Urothelium cell line (cell line): ENCODE measurements at regions not wholly inside any gene's neighbourhood (a gene's known extent, or its start where the extent isn't known, plus 50 kb on each side); places are given as distances from the start of the nearest gene placed in this dataset.

Experiments
- DNase-seq: peaks from one replicate; pipeline ENCODE4 v3.0.0; 2011; ENCODE audit warnings: low spot score, mixed read lengths
- FAIRE-seq: peaks from 2 replicates; lab custom pipeline; 2011; peaks lifted over from hg19 to GRCh38; lab: Jason Lieb, UNC

- DNase-seq (no peak), FAIRE-seq (no peak)
Observed at GRCh38 chr5:31137676-31138075, 55.8 kb upstream of the CDH6 start.

- FAIRE-seq (no peak), DNase-seq (no peak)
Observed at GRCh38 chr5:31135542-31135941, 57.9 kb upstream of the CDH6 start.

GRCh38 chr5:31133488-31133887, 60.0 kb upstream of the CDH6 start:
- DNase-seq (peak; percentile 31), FAIRE-seq (no peak)

GRCh38 chr5:31131381-31131891, 62.0 kb upstream of the CDH6 start:
- no peak for DNase-seq

GRCh38 chr5:31130676-31131075, 62.8 kb upstream of the CDH6 start:
- no peak for DNase-seq
- FAIRE-seq, result no peak

More at GRCh38 chr5:31131381-31131891, 62.0 kb upstream of the CDH6 start:
- FAIRE-seq, result no peak

GRCh38 chr5:31124651-31125305, 68.7 kb upstream of the CDH6 start:
- no peak for DNase-seq
- FAIRE-seq, result no peak

GRCh38 chr5:31124026-31124425, 69.5 kb upstream of the CDH6 start:
- FAIRE-seq (no peak), DNase-seq (no peak)

- no peak for DNase-seq
- FAIRE-seq, result no peak
Observed at GRCh38 chr5:31122998-31123951, 70.2 kb upstream of the CDH6 start.

GRCh38 chr5:31121224-31121623, 72.3 kb upstream of the CDH6 start:
- FAIRE-seq (no peak), DNase-seq (no peak)

GRCh38 chr5:31120642-31120948, 72.9 kb upstream of the CDH6 start:
- FAIRE-seq, result no peak
- no peak for DNase-seq

GRCh38 chr5:31119938-31120641, 73.4 kb upstream of the CDH6 start:
- FAIRE-seq, result no peak
- no peak for DNase-seq

- FAIRE-seq (no peak), DNase-seq (no peak)
Observed at GRCh38 chr5:31116466-31117031, 76.9 kb upstream of the CDH6 start.

- FAIRE-seq (no peak), DNase-seq (no peak)
Observed at GRCh38 chr5:31114817-31115216, 78.7 kb upstream of the CDH6 start.

- FAIRE-seq (no peak), DNase-seq (no peak)
Observed at GRCh38 chr5:31113666-31114350, 79.7 kb upstream of the CDH6 start.

GRCh38 chr5:31113101-31113500, 80.4 kb upstream of the CDH6 start:
- FAIRE-seq, result no peak

GRCh38 chr5:31107091-31107518, 86.4 kb upstream of the CDH6 start:
- DNase-seq (no peak), FAIRE-seq (no peak)

More at GRCh38 chr5:31113101-31113500, 80.4 kb upstream of the CDH6 start:
- peak; percentile 17 for DNase-seq

GRCh38 chr5:31106691-31107090, 86.8 kb upstream of the CDH6 start:
- DNase-seq, result no peak
- no peak for FAIRE-seq

- FAIRE-seq, result no peak
- DNase-seq, result no peak
Observed at GRCh38 chr5:31106278-31106677, 87.2 kb upstream of the CDH6 start.

GRCh38 chr5:31104775-31105174, 88.7 kb upstream of the CDH6 start:
- DNase-seq (no peak), FAIRE-seq (no peak)

GRCh38 chr5:31100781-31101310, 92.6 kb upstream of the CDH6 start:
- DNase-seq (no peak), FAIRE-seq (no peak)
